Sigmoid colon (tissue), 4 donors: ENCODE measurements at regions not wholly inside any gene's neighbourhood (a gene's known extent, or its start where the extent isn't known, plus 50 kb on each side); places are given as distances from the start of the nearest gene placed in this dataset.

Experiments used
- POLR2AphosphoS5 ChIP-seq, 4 donors: sonication (generic); formaldehyde crosslinking; IDR thresholded peaks; one replicate each; pipeline ENCODE4 v1.6.1; 2017; ENCODE audit warnings: antibody characterized with exemption in 4 of 4
- TF ChIP-seq, protein P1 (sequence below), 4 experiments: fragments of 450-650 bp in 3 of 4; fragments of 200-600 bp in 1 of 4; IDR thresholded peaks; one replicate each; pipeline ENCODE4 v1.5.1; 2016 to 2019; ENCODE audit warnings: antibody characterized with exemption in 4 of 4, mild to moderate bottlenecking in 3 of 4, moderate library complexity in 2 of 4

DNA sequence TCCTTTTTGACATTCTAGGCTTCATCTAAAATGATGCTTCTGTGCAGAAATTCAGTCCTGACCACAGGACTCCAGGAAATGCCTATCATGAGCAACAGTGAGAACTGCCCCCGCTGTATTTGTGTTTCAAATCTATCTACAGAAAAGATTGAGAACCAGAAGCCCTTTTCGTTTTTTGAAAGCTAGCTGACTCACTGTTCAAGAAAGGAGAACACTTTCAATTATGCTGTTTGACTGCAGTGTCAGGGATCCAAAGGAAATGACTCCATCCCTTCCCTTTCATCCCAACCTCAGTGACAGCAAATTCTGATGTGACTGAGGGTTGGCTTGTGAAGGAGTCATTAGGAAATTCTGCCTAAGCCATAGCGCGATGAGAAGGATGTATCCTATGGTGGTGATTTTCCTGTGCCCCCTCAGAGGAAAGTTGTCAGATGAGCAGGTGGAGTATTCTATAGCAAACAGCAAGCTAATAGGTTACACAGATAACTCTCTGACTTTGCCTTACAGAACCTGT is 622.3 kb downstream of the TMEM114 start:
- TF ChIP-seq, protein P1, sequence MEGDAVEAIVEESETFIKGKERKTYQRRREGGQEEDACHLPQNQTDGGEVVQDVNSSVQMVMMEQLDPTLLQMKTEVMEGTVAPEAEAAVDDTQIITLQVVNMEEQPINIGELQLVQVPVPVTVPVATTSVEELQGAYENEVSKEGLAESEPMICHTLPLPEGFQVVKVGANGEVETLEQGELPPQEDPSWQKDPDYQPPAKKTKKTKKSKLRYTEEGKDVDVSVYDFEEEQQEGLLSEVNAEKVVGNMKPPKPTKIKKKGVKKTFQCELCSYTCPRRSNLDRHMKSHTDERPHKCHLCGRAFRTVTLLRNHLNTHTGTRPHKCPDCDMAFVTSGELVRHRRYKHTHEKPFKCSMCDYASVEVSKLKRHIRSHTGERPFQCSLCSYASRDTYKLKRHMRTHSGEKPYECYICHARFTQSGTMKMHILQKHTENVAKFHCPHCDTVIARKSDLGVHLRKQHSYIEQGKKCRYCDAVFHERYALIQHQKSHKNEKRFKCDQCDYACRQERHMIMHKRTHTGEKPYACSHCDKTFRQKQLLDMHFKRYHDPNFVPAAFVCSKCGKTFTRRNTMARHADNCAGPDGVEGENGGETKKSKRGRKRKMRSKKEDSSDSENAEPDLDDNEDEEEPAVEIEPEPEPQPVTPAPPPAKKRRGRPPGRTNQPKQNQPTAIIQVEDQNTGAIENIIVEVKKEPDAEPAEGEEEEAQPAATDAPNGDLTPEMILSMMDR (IDR thresholded peaks at IDR 0.05) = no peak
- TF ChIP-seq POLR2AphosphoS5 (IDR thresholded peaks at IDR 0.05) = no peak
